ENCODE measurements at regions not wholly inside any gene's neighbourhood (a gene's known extent, or its start where the extent isn't known, plus 50 kb on each side); places are given as distances from the start of the nearest gene placed in this dataset.
"Not testable (repeated sequence)": the region's sequence is repeated elsewhere in the genome, so short reads cannot be mapped to it uniquely, and the experiment has no call there.

DNA sequence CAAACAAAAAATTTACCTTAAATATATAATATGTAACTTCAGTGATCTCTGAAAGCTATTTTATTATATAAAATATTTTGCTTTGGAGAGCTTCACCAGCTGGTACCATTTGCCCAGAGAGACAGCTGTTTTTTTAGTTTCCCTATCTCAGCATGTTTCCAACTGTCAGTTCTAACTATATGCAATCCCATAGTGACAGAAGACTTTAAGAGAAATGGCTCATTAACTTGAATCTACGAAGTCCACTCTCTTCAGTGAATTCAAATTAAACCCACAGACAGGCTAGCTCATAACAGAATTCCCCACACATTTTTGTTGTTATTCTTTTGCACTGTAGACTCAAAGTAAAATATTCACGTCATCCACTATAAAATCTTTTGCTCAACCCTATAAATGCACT, 251.8 kb upstream of the POU5F2 start:
- no peak overlapping the region for H3K27ac ChIP-seq (ENCODE audit: low read depth, low read length)
- no peak overlapping the region for H2AFZ ChIP-seq (ENCODE audit: low read length)
- no peaks in the 10 kb centered on the region for H4K20me1 ChIP-seq (ENCODE audit: insufficient read depth, low read length)
- no peak overlapping the region for H3K4me2 ChIP-seq (ENCODE audit: insufficient read depth, low read length)
- no peaks in the 10 kb centered on the region for H3K9me3 ChIP-seq (ENCODE audit: low read depth, low read length)
- TF ChIP-seq, protein P1, sequence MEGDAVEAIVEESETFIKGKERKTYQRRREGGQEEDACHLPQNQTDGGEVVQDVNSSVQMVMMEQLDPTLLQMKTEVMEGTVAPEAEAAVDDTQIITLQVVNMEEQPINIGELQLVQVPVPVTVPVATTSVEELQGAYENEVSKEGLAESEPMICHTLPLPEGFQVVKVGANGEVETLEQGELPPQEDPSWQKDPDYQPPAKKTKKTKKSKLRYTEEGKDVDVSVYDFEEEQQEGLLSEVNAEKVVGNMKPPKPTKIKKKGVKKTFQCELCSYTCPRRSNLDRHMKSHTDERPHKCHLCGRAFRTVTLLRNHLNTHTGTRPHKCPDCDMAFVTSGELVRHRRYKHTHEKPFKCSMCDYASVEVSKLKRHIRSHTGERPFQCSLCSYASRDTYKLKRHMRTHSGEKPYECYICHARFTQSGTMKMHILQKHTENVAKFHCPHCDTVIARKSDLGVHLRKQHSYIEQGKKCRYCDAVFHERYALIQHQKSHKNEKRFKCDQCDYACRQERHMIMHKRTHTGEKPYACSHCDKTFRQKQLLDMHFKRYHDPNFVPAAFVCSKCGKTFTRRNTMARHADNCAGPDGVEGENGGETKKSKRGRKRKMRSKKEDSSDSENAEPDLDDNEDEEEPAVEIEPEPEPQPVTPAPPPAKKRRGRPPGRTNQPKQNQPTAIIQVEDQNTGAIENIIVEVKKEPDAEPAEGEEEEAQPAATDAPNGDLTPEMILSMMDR (IDR thresholded peaks at IDR 0.05; ENCODE audit: extremely low read depth, low read depth, low read length): no peak
- H3K4me1 ChIP-seq (ENCODE audit: insufficient read depth, low read length): peaks cover 6% of the 10 kb centered on the region
- no peaks in the 10 kb centered on the region for H3K27me3 ChIP-seq (ENCODE audit: insufficient read depth, low read length)
- H3K79me2 ChIP-seq (ENCODE audit: insufficient read depth, low read length): no peaks in the 10 kb centered on the region
- no peaks in the 10 kb centered on the region for H3K36me3 ChIP-seq (ENCODE audit: insufficient read depth, low read length)
- no peak overlapping the region for H3K4me3 ChIP-seq (ENCODE audit: insufficient read depth, low read length)
- no peak for DNase-seq (ENCODE audit: insufficient read length, low spot score, missing footprints)

DNA sequence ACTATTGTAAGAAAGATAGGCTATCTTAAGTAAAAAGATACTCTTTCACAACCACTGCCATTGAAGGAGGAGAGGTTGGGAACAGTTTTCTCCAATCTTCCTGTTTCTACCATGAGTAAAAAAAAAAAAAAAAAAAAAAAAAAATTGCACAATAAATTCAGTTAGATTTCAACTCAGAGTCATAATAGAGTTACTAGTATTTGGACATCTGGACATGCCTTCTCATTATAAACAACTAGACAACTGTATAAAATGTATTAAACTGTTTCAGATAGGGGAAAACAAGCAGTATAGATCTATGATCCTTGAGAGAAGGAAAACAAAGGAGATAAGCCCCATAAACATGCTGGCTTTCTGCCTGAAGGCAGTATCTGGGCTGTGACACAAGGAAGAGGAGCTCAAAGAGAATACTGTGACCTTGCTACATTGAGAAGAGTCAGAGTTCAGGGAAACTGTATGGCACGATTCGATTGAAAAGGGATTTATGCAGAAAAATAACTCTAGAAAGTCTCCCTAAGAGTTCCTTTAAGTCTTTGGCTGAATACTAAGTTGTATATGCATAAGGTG, 249.2 kb upstream of the POU5F2 start:
- no peak overlapping the region for H2AFZ ChIP-seq (ENCODE audit: low read length)
- no peaks in the 10 kb centered on the region for H3K27me3 ChIP-seq (ENCODE audit: insufficient read depth, low read length)
- H3K4me3 ChIP-seq (ENCODE audit: insufficient read depth, low read length): no peak overlapping the region
- no peaks in the 10 kb centered on the region for H3K79me2 ChIP-seq (ENCODE audit: insufficient read depth, low read length)
- H3K27ac ChIP-seq (ENCODE audit: low read depth, low read length): no peak overlapping the region
- no peaks in the 10 kb centered on the region for H3K36me3 ChIP-seq (ENCODE audit: insufficient read depth, low read length)
- no peaks in the 10 kb centered on the region for H3K9me3 ChIP-seq (ENCODE audit: low read depth, low read length)
- peaks cover 6% of the 10 kb centered on the region for H3K4me1 ChIP-seq (ENCODE audit: insufficient read depth, low read length)
- no peaks in the 10 kb centered on the region for H4K20me1 ChIP-seq (ENCODE audit: insufficient read depth, low read length)
- TF ChIP-seq, protein P1 (IDR thresholded peaks at IDR 0.05; ENCODE audit: extremely low read depth, low read depth, low read length): no peak
- no peak for DNase-seq (ENCODE audit: insufficient read length, low spot score, missing footprints)
- no peak overlapping the region for H3K4me2 ChIP-seq (ENCODE audit: insufficient read depth, low read length)

DNA sequence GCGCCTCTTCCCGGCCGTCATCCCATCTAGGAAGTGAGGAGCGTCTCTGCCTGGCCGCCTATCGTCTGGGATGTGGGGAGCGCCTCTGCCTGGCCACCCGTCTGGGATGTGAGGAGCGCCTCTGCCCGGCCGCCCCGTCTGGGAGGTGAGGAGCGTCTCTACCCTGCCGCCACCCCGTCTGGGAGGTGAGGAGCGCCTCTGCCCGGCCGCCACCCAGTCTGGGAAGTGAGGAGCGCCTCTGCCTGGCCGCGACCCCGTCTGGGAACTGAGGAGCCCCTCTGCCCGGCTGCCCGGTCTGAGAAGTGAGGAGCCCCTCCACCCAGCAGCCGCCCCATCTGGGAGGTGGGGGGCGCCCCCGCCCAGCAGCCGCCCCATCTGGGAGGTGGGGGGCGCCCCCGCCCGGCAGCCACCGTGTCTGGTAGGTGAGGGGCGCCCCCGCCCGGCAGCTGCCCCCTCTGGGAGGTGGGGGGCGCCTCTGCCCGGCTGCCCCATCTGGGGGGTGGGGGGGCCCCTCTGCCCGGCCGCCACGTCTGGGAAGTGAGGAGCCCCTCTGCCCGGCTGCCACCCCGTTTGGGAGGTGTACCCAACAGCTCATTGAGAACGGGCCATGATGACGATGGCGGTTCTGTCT, 244.7 kb upstream of the POU5F2 start:
- H3K4me1 ChIP-seq (ENCODE audit: insufficient read depth, low read length); H3K27ac ChIP-seq (ENCODE audit: low read depth, low read length); H2AFZ ChIP-seq (ENCODE audit: low read length); H3K79me2 ChIP-seq (ENCODE audit: insufficient read depth, low read length); H3K27me3 ChIP-seq (ENCODE audit: insufficient read depth, low read length); H3K36me3 ChIP-seq (ENCODE audit: insufficient read depth, low read length); H3K4me2 ChIP-seq (ENCODE audit: insufficient read depth, low read length); H3K4me3 ChIP-seq (ENCODE audit: insufficient read depth, low read length); H4K20me1 ChIP-seq (ENCODE audit: insufficient read depth, low read length); H3K9me3 ChIP-seq (ENCODE audit: low read depth, low read length); DNase-seq (ENCODE audit: insufficient read length, low spot score, missing footprints): not testable (repeated sequence)

DNA sequence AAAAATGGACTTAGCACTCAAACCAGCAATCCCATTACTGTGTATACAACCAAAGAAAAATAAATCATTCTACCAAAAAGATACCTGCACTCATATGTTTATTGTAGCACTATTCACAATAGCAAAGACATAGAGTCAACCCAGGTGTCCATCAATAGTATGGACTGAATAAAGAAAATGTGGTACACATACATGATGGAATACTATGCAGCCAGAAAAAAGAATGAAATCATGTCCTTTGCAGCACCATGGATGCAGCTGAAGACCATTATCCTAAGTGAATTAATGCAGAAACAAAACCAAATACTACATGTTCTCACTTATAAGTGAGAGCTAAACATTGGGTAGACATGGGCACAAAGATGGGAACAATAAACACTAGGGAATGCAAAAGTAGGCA, 236.8 kb upstream of the POU5F2 start:
- no peaks in the 10 kb centered on the region for H3K79me2 ChIP-seq (ENCODE audit: insufficient read depth, low read length)
- TF ChIP-seq, protein P1 (IDR thresholded peaks at IDR 0.05; ENCODE audit: extremely low read depth, low read depth, low read length): no peak
- H2AFZ ChIP-seq (ENCODE audit: low read length): no peak overlapping the region
- H3K9me3 ChIP-seq (ENCODE audit: low read depth, low read length): no peaks in the 10 kb centered on the region
- no peaks in the 10 kb centered on the region for H3K4me1 ChIP-seq (ENCODE audit: insufficient read depth, low read length)
- H3K4me2 ChIP-seq (ENCODE audit: insufficient read depth, low read length): no peak overlapping the region
- H3K4me3 ChIP-seq (ENCODE audit: insufficient read depth, low read length): no peak overlapping the region
- no peak overlapping the region for H3K27ac ChIP-seq (ENCODE audit: low read depth, low read length)
- no peak for DNase-seq (ENCODE audit: insufficient read length, low spot score, missing footprints)
- H3K36me3 ChIP-seq (ENCODE audit: insufficient read depth, low read length): no peaks in the 10 kb centered on the region
- no peaks in the 10 kb centered on the region for H3K27me3 ChIP-seq (ENCODE audit: insufficient read depth, low read length)
- no peaks in the 10 kb centered on the region for H4K20me1 ChIP-seq (ENCODE audit: insufficient read depth, low read length)
